ENCODE measurements at regions not wholly inside any gene's neighbourhood (a gene's known extent, or its start where the extent isn't known, plus 50 kb on each side); places are given as distances from the start of the nearest gene placed in this dataset.

GRCh38 chr9:89655990-89656657 lies 51.3 kb downstream of the GADD45G start:
- DNase-seq = no peak

GRCh38 chr9:89657295-89657694 lies 52.5 kb downstream of the GADD45G start:
- DNase-seq = no peak

GRCh38 chr9:89657765-89658164 lies 53.0 kb downstream of the GADD45G start:
- peak; percentile 24 for DNase-seq

DNA sequence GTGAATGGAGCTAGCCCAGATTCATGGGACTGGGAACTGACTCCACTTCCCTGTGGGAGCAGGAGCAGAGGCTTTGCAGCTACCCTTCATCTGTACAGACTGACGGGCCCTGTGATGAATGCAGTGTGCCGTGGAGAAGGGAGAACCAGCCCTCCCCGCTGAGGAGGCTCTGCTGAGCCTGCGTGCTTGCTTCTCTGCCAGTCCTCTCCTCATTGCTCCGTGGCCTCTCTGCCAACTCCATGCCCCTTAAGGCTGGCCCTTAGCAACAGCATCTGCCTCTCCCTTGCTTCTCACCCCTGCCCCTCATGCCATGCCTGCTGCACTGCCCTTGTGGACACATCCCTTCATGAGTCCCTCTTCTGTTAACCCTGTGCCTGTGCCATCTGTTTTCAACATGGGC lies 53.6 kb downstream of the GADD45G start:
- no peak for DNase-seq

- DNase-seq = no peak
Observed at GRCh38 chr9:89658931-89659330, 54.1 kb downstream of the GADD45G start.

DNA sequence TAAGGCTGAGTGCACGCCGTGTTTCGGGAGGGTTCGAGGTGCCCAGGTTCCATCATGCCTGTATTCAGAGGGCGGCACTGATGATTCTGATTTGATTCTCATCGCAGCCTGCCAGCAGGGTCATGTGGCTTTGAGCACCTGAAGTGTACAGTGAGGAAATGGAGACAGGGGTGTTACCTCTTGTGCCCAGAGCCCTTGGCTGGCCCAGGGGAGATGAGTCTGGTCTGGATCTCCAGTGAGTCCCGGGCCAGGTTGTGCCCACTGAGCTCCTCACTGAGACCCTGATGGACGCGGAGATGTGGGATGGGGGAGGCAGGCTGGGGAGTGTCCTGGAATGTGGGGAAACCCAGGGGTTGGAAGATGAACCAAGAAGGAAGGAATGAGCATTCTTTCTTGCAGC lies 54.7 kb downstream of the GADD45G start:
- DNase-seq = no peak

DNA sequence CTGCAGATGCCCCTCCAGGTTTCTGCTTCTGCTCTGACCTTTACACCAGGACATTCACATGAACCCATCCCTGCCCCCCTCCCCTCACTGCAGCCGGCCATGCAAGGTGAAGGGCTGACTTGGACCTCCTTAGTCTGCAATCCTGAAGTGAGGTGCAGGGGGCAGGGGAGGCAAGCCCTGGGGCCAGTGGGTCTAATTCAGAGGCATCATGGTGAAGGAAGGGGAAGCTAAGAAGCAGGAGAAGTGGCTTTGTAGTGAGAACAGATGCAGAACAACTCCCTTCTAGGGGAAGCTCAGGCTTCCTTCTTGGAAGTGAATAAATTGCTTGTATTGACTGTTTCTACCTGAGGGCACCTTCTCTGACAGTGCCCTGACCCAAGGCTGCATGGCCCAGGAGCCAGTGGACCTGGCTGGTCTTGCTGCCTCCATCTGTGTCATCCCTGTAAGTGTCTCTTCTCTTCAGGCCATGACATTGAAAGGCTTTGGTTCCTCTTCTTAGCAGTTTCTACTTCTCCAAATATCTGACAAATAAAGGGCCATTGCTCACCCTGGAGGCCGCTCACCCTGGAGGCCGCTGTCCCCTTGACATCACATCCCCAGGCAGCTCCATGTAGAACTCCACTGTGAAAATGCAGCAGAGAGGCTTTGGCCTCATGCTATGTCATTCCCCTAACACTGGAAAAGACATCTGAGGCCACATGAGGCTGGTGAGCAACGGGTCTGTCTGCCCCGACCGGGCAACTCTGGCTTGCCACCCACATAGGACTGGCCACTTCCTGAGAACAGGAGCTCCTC lies 55.3 kb downstream of the GADD45G start:
- no peak for DNase-seq

GRCh38 chr9:89661391-89661949 lies 56.7 kb downstream of the GADD45G start:
- no peak for DNase-seq

DNA sequence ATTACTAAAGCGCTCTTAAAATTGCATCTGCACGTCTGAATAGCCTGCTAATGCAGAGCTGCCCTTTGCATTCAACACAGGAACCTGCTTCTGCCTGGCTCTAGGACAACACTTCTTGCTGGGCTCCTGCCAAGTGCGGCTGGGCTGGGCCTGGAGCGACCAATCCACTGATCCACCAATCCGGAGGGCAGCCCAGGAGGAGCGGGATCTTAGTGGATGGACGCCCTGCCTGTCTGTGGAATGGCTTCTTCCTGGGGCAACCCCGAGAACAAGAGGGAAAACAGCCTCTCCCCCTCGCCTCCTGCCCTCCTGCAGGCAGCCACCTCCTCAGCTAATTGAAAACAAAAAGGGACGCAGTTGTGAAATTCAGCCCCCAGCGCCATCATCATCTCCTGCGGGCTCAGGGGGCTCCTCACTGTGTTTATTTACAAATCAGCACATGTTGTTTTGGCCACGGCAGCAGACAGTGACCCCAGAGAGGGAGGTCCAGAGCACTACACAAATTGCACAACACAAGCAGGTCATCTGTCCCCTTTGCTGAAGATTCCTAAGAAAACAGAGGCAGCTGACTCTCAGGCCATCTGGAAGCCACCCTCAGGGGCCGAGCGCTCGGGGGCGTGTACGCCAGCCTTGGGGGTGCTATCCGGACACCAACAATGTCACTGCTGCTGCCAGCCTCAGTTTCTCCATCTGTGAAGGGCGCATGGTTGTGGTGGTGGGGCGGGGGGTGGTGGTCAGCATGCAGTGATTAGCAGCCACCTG lies 57.3 kb downstream of the GADD45G start:
- no peak for DNase-seq

- no peak for DNase-seq
Observed at GRCh38 chr9:89662718-89663613, 58.2 kb downstream of the GADD45G start.

- no peak for DNase-seq
Observed at GRCh38 chr9:89663614-89663970, 58.8 kb downstream of the GADD45G start.

DNA sequence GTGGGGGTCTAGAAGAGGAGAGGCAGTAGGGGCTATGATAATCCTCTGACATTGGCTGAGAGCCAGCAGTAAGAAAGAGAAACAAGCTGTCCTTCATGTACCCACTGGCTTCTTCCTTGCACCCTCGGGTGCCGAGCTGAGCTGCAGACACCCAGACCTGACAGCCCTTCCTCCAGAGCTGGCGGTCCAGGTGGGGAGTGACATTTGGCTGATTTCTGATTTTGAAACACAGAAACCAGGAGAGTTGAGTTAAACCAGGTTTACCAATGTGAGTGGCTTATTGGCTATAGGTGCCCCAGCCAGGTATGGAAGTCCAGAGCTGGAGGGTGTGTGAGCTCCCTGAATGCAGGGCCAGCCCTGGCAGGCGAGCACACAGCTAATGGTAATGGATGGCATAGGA lies 59.2 kb downstream of the GADD45G start:
- no peak for DNase-seq

DNA sequence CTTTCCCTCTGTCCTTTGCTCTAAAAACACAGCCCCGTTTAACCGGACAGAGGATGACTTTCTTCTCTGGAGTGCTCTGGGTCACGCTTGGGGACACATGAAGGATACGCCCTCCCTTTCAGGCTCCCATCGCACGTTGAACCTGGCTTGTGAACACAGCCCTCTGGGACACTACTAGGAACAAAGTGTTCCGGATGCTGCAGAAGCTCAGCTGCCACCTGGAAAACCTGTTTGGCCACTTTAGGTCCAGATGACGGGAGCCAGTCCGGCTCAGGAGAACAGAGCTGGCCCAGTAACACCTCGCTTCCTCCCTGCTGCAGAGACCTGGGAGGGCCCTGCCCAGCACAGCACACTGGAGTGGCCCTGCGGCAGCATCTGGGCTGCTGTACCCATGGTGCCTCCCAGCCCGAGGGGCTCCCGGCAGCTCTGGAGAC lies 60.1 kb downstream of the GADD45G start:
- DNase-seq = no peak

GRCh38 chr9:89666364-89666763 lies 61.6 kb downstream of the GADD45G start:
- DNase-seq = no peak

DNA sequence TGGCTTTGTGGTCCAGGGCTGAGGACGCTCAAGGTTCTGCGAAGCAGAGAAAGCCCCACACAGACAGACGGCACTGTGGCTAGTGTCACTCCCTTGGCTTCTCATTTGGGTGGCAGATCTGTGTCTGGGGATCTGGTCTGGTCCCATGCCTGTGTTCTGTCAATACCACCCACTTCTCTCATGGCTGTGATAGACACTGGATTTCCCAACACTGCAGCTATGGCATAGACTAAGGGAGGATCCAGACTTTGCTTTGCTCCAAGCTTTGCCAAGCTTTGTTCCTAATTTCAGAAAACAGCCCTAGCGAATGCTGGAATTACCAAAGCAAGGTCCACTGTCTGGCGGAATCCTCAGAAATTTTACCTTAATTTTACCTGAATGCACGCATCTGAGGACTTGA lies 62.1 kb downstream of the GADD45G start:
- DNase-seq = no peak

- no peak for DNase-seq
Observed at GRCh38 chr9:89667726-89668125, 62.9 kb downstream of the GADD45G start.

GRCh38 chr9:89668216-89668865 lies 63.5 kb downstream of the GADD45G start:
- no peak for DNase-seq

- no peak for DNase-seq
Observed at GRCh38 chr9:89668866-89669246, 64.0 kb downstream of the GADD45G start.

DNA sequence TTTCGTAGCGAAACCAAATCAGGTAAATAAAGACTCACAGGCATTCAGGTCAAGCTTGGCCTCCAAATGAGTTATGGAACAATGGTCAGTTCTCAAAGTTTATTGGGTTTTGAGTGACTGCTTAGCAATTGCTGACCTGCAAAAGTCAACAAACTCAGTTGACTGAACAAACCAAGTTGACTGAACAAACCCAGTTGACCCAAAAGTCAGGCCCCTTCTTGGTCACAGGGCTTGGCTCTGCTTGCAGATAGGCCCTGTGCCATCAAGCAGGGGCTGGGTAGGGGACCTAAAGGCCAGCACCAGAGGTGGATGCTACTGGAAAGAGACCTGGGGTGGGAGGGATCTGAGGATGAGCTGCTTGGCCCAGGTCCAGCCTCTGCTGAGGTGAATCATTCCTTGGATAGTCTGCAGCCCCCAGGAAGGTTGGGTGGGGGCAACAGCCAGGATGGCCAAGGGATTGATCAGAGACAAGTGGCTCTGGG lies 64.6 kb downstream of the GADD45G start:
- no peak for DNase-seq

DNA sequence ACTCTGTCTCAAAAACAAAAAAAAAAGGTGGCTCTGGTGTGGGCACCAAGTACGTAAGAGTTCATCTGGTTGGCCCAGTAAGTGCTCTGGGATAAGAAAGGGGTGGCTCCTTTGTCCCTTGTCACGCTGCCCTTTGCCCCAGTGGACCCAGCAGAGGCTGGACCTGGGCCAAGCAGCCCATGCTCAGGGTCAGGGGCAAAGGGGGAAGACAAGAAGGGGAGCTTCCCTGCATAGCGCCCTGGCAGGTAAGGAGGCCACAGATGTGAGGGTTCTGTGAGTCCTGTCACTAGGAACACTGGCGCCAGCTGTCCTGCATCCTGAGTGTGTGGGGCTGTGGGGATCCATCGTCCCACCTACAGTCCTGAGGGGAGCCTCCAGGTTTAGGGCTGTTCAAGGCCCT lies 65.3 kb downstream of the GADD45G start:
- DNase-seq = no peak

- no peak for DNase-seq
Observed at GRCh38 chr9:89670801-89671434, 66.1 kb downstream of the GADD45G start.
